B cell (primary cell): ENCODE measurements at regions not wholly inside any gene's neighbourhood (a gene's known extent, or its start where the extent isn't known, plus 50 kb on each side); places are given as distances from the start of the nearest gene placed in this dataset.

ENCODE experiments used
- ATAC-seq: fragments of 200-7000 bp; cut with Tn5 transposase; one replicate; pipeline ENCODE4 v1.10.0; 2021; ENCODE audit warnings: low read depth, mild to moderate bottlenecking, moderate number of reproducible peaks, moderate library complexity
- CTCF ChIA-PET: fragments of 350-600 bp; sonication (Branson Sonifier 250); formaldehyde crosslinking; loops from one replicate; lab custom pipeline; 2021; ENCODE audit warnings: antibody characterized with exemption, inconsistent platforms; lab: Charles Lee
- POLR2A ChIA-PET: fragments of 350-600 bp; sonication (Branson Sonifier 250); formaldehyde crosslinking; loops from one replicate; lab custom pipeline; 2021; ENCODE audit warnings: antibody characterized with exemption; lab: Charles Lee
- DNase-seq: peaks from one replicate; pipeline ENCODE4 v3.0.0; 2013
- H2AFZ ChIP-seq: 2 replicates; pipeline ENCODE4 v1.6.1; 2012; ENCODE audit warnings: mild to moderate bottlenecking, low read depth, low read length; ENCODE audit not compliant: insufficient read depth, poor library complexity, severe bottlenecking
- H3K27ac ChIP-seq, 2 donors: 1 replicate in 1 of 2; 2 replicates in 1 of 2; pipeline ENCODE4 v1.5.1; 2012 to 2013; ENCODE audit warnings: low read length in 2 of 2, mild to moderate bottlenecking in 2 of 2, moderate library complexity in 1 of 2
- H3K27me3 ChIP-seq, 4 experiments: fragments of 200-600 bp in 1 of 4; sonication (generic) in 1 of 4; replicated peaks in 1 of 4; 1 replicate in 2 of 4; 2 replicates in 2 of 4; pipeline versions ENCODE4 v1.6.1 to v1.7.0; 2013 to 2016; ENCODE audit warnings: low read length in 3 of 4, mild to moderate bottlenecking in 2 of 4, mixed read lengths in 1 of 4, moderate library complexity in 1 of 4; ENCODE audit not compliant: insufficient read depth in 4 of 4, control insufficient read depth in 3 of 4; ENCODE audit errors: control extremely low read depth in 1 of 4
- H3K36me3 ChIP-seq, 2 experiments: replicated peaks in 1 of 2; 1 replicate in 1 of 2; 2 replicates in 1 of 2; pipeline versions ENCODE4 v1.6.1 to v1.7.1; 2013; ENCODE audit warnings: low read length in 1 of 2; ENCODE audit not compliant: insufficient read depth in 2 of 2, control insufficient read depth in 1 of 2; ENCODE audit errors: control extremely low read depth in 1 of 2, extremely low read depth in 1 of 2
- H3K4me1 ChIP-seq, 2 donors: fragments of 200-600 bp in 1 of 2; sonication (generic) in 1 of 2; 1 replicate in 1 of 2; 2 replicates in 1 of 2; pipeline versions ENCODE4 v1.5.1 to v1.6.1; 2013 to 2017; ENCODE audit warnings: low read length in 2 of 2; ENCODE audit not compliant: control insufficient read depth in 2 of 2, insufficient read depth in 2 of 2
- H3K4me2 ChIP-seq: replicated peaks from 2 replicates; pipeline ENCODE3; 2012; ENCODE audit warnings: mild to moderate bottlenecking, low read depth, low read length; ENCODE audit not compliant: poor library complexity, severe bottlenecking
- H3K4me3 ChIP-seq, 5 experiments: fragments of 200-600 bp in 1 of 5; sonication (generic) in 1 of 5; 1 replicate in 3 of 5; 2 replicates in 2 of 5; pipeline versions ENCODE4 v1.5.1 to v1.7.0; 2011 to 2016; ENCODE audit warnings: low read length in 4 of 5, mild to moderate bottlenecking in 4 of 5, low read depth in 2 of 5, control low read depth in 1 of 5, moderate library complexity in 1 of 5; ENCODE audit not compliant: insufficient read depth in 1 of 5; ENCODE audit errors: control extremely low read depth in 1 of 5, extremely low read depth in 1 of 5
- H3K79me2 ChIP-seq: fragments of 200-600 bp; sonication (generic); one replicate; pipeline ENCODE4 v1.6.0; 2016; ENCODE audit warnings: low read length; ENCODE audit not compliant: control insufficient read depth, insufficient read depth
- H3K9ac ChIP-seq: fragments of 200-600 bp; sonication (generic); 2 replicates; pipeline ENCODE4 v1.6.1; 2017; ENCODE audit warnings: mild to moderate bottlenecking, low read length, moderate library complexity
- H3K9me3 ChIP-seq, 3 donors: one replicate each; pipeline versions ENCODE4 v1.6.1 to v1.7.1; 2013; ENCODE audit warnings: low read length in 2 of 3; ENCODE audit not compliant: control insufficient read depth in 2 of 3, insufficient read depth in 1 of 3; ENCODE audit errors: control extremely low read depth in 1 of 3
- H4K20me1 ChIP-seq: 2 replicates; pipeline ENCODE4 v1.6.0; 2012; ENCODE audit warnings: mild to moderate bottlenecking, low read length; ENCODE audit not compliant: insufficient read depth, control insufficient read depth, poor library complexity, severe bottlenecking
- H3K27ac Mint-ChIP-seq: one replicate; pipeline ENCODE4 v1.8.0; 2021; ENCODE audit warnings: mixed read lengths
- H3K27me3 Mint-ChIP-seq: one replicate; pipeline ENCODE4 v1.8.0; 2021; ENCODE audit warnings: mixed read lengths
- H3K4me1 Mint-ChIP-seq: one replicate; pipeline ENCODE4 v1.8.0; 2021; ENCODE audit warnings: mixed read lengths
- H3K4me3 Mint-ChIP-seq: one replicate; pipeline ENCODE4 v1.8.0; 2021; ENCODE audit warnings: mixed read lengths
- H3K9me3 Mint-ChIP-seq: one replicate; pipeline ENCODE4 v1.8.0; 2022; ENCODE audit warnings: mixed read lengths; ENCODE audit not compliant: insufficient read depth
- CTCF ChIP-seq: fragments of 200-600 bp; IDR thresholded peaks from one replicate; pipeline ENCODE4 v1.8.0; 2022; ENCODE audit warnings: antibody characterized with exemption, mild to moderate bottlenecking
- EZH2 ChIP-seq: IDR thresholded peaks from 2 replicates; pipeline ENCODE4 v1.6.1; 2012; ENCODE audit warnings: borderline replicate concordance, low read depth, mild to moderate bottlenecking, moderate library complexity, low read length; ENCODE audit not compliant: insufficient read depth, poor library complexity, severe bottlenecking
- WGBS: methylation state at CpG from one replicate; pipeline ENCODE4 v1.1.5; 2013; ENCODE audit warnings: missing lambda C conversion rate; ENCODE audit not compliant: insufficient coverage; 5-methylcytosine and 5-hydroxymethylcytosine counted together
- intact Hi-C: fragments of 100-400 bp; cut with micrococcal nuclease; formaldehyde crosslinking; loops from one replicate; pipeline ENCODE4 v1.10.0; 2022

GRCh38 chr5:155620821-155621410 lies 607.4 kb downstream of the KIF4B start:
- Histone ChIP-seq H4K20me1 (no peaks in the 10 kb centered on the region), H3K36me3 (no peaks in the 10 kb centered on the region), H3K27ac (no peak overlapping the region), H3K9ac (no peak overlapping the region), H3K27me3 (peaks cover 0 to 3% (median 2%) of the 10 kb centered on the region in 4 experiments), H3K79me2 (no peaks in the 10 kb centered on the region), H2AFZ (no peak overlapping the region), H3K4me1 (no peaks in the 10 kb centered on the region), H3K4me2 (no peak overlapping the region), H3K4me3 (no peak overlapping the region), H3K9me3 (peaks cover 0 to 4% (median 0%) of the 10 kb centered on the region in 3 donors)
- 7% methylated on average over 5 of the region's 7 CpGs for WGBS
- intact Hi-C loops, result no loop called here
- CTCF ChIA-PET, result interaction anchor here (1.2 kb wide), 1 partner anchor 24 kb away, joined by 3 read pairs; no protein-coding TSS in a partner anchor
- POLR2A ChIA-PET, result no interaction called here
- H3K9me3 Mint-ChIP-seq, result no peaks in the 10 kb centered on the region
- no peak overlapping the region for H3K4me3 Mint-ChIP-seq
- no peaks in the 10 kb centered on the region for H3K4me1 Mint-ChIP-seq
- TF ChIP-seq CTCF (no peak), EZH2 (no peak)
- H3K27ac Mint-ChIP-seq, result no peak overlapping the region
- peaks cover 27% of the 10 kb centered on the region for H3K27me3 Mint-ChIP-seq
- no peak for ATAC-seq
- no peak for DNase-seq

DNA sequence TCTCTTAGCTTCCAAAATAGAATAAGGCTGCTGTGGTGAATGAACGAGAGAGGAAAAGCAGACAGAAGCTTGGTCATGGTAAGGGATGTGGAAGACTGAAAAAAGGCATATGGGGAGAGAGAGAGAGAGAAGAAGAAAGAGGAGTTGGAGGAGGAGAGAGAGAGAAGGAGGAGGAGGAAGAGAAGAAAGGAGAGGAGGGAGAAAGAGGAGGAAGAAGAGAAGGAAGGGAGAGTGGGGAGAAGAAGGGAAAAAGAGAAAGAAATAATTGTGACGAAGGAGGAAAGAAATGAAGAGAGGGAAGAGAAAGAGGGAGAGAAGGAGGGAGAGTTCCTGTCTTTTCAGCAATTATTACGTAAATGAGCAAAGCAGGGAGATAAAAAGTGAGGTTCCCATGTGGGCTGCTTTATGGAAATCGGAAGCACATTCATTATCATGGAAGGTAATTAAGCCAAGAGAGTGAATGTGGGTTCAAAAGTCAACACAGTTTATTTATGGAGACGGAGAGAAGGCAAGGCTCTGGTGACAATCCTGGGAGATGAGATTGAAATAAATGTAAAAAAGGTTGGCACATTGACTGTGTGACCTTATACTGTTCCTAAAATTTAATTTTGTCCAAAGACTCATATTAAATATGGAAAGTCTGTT lies 611.2 kb downstream of the KIF4B start:
- intact Hi-C loops, result no loop called here
- no peak overlapping the region for H3K9ac ChIP-seq
- DNase-seq (no peak), ATAC-seq (no peak)
- H3K9me3 Mint-ChIP-seq, result no peaks in the 10 kb centered on the region
- no peak overlapping the region for H3K4me3 ChIP-seq
- no peaks in the 10 kb centered on the region for H3K4me1 Mint-ChIP-seq
- no peaks in the 10 kb centered on the region for H3K4me1 ChIP-seq
- no peak overlapping the region for H3K4me2 ChIP-seq
- H3K36me3 ChIP-seq, result no peaks in the 10 kb centered on the region
- peaks cover 35% of the 10 kb centered on the region for H3K27me3 Mint-ChIP-seq
- no peaks in the 10 kb centered on the region for H4K20me1 ChIP-seq
- no peak overlapping the region for H2AFZ ChIP-seq
- peaks cover 0 to 4% (median 0%) of the 10 kb centered on the region in 3 donors for H3K9me3 ChIP-seq
- H3K79me2 ChIP-seq, result no peaks in the 10 kb centered on the region
- POLR2A ChIA-PET, result no interaction called here
- peaks cover 0 to 3% (median 2%) of the 10 kb centered on the region in 4 experiments for H3K27me3 ChIP-seq
- CTCF ChIA-PET, result no interaction called here
- TF ChIP-seq EZH2 (no peak), CTCF (no peak)
- no peak overlapping the region for H3K27ac ChIP-seq
- no peak overlapping the region for H3K4me3 Mint-ChIP-seq
- 86% methylated on average over 4 of the region's 5 CpGs for WGBS
- H3K27ac Mint-ChIP-seq, result no peak overlapping the region
